ENCODE measurements at regions not wholly inside any gene's neighbourhood (a gene's known extent, or its start where the extent isn't known, plus 50 kb on each side); places are given as distances from the start of the nearest gene placed in this dataset.
A peak's percentile ranks its signal among the peaks of the same experiment; 100 is the strongest.

- no peaks in the 10 kb centered on the region for H3K9me2 ChIP-seq (ENCODE audit: insufficient read depth)
- no peak overlapping the region for H3K27ac ChIP-seq
- no peaks in the 10 kb centered on the region for H3K9me3 ChIP-seq (ENCODE audit: insufficient read depth, low read depth)
- CTCF ChIA-PET, result no interaction called here
- H3F3A ChIP-seq (ENCODE audit: insufficient read depth, low read depth), result no peaks in the 10 kb centered on the region
- no peaks in the 10 kb centered on the region for H3K36me3 ChIP-seq (ENCODE audit: low read depth)
- DNase-seq, result no peak
- H3K79me2 ChIP-seq (ENCODE audit: low read depth), result no peaks in the 10 kb centered on the region
- no peaks in the 10 kb centered on the region for H4K20me1 ChIP-seq (ENCODE audit: insufficient read depth)
- H3K27me3 ChIP-seq (ENCODE audit: insufficient read depth, low read depth), result no peaks in the 10 kb centered on the region
- TF ChIP-seq EZH2 (IDR thresholded peaks at IDR 0.05; ENCODE audit: low read depth) (no peak), CTCF (conservative IDR thresholded peaks at IDR 0.05) (no peak)
- no peak overlapping the region for H3K4me2 ChIP-seq
- H3K4me1 ChIP-seq (replicated peaks; ENCODE audit: insufficient read depth), result no peaks in the 10 kb centered on the region
- POLR2A ChIA-PET (ENCODE audit: unreplicated experiment), result no interaction called here
- no TSS peak for BruUV-seq (replicated peaks)
- H2AFZ ChIP-seq, result no peak overlapping the region
- H3K4me3 ChIP-seq, result no peak overlapping the region
- intact Hi-C loops (cut with micrococcal nuclease; ENCODE audit: unreplicated experiment), result no loop called here
Observed at GRCh38 chr13:90683711-90684131, 663.8 kb upstream of the MIR17HG start.

GRCh38 chr13:90686442-90686841 lies 661.0 kb upstream of the MIR17HG start:
- no peaks in the 10 kb centered on the region for H3F3A ChIP-seq (ENCODE audit: insufficient read depth, low read depth)
- H3K27me3 ChIP-seq (ENCODE audit: insufficient read depth, low read depth), result no peaks in the 10 kb centered on the region
- H3K36me3 ChIP-seq (ENCODE audit: low read depth), result no peaks in the 10 kb centered on the region
- no TSS peak for BruUV-seq (replicated peaks)
- ChIA-PET CTCF (no interaction called here), POLR2A (ENCODE audit: unreplicated experiment) (interaction anchor here (0.7 kb wide), 1 partner anchor 1291 kb away, joined by 12 read pairs; no protein-coding TSS in a partner anchor)
- H3K79me2 ChIP-seq (ENCODE audit: low read depth), result no peaks in the 10 kb centered on the region
- peak in 1 of 2 experiments; percentile 1 for DNase-seq
- no peaks in the 10 kb centered on the region for H3K9me2 ChIP-seq (ENCODE audit: insufficient read depth)
- H3K4me3 ChIP-seq, result no peak overlapping the region
- no peaks in the 10 kb centered on the region for H3K4me1 ChIP-seq (replicated peaks; ENCODE audit: insufficient read depth)
- H2AFZ ChIP-seq, result no peak overlapping the region
- no peaks in the 10 kb centered on the region for H4K20me1 ChIP-seq (ENCODE audit: insufficient read depth)
- TF ChIP-seq EZH2 (IDR thresholded peaks at IDR 0.05; ENCODE audit: low read depth) (no peak), CTCF (conservative IDR thresholded peaks at IDR 0.05) (no peak)
- intact Hi-C loops (cut with micrococcal nuclease; ENCODE audit: unreplicated experiment), result no loop called here
- H3K27ac ChIP-seq, result no peak overlapping the region
- H3K4me2 ChIP-seq, result no peak overlapping the region
- H3K9me3 ChIP-seq (ENCODE audit: insufficient read depth, low read depth), result no peaks in the 10 kb centered on the region

GRCh38 chr13:90689111-90689510 lies 658.4 kb upstream of the MIR17HG start:
- no peaks in the 10 kb centered on the region for H4K20me1 ChIP-seq (ENCODE audit: insufficient read depth)
- no peak overlapping the region for H3K4me3 ChIP-seq
- H3F3A ChIP-seq (ENCODE audit: insufficient read depth, low read depth), result no peaks in the 10 kb centered on the region
- intact Hi-C loops (cut with micrococcal nuclease; ENCODE audit: unreplicated experiment), result no loop called here
- H3K9me3 ChIP-seq (ENCODE audit: insufficient read depth, low read depth), result no peaks in the 10 kb centered on the region
- no peak overlapping the region for H3K27ac ChIP-seq
- no peaks in the 10 kb centered on the region for H3K4me1 ChIP-seq (replicated peaks; ENCODE audit: insufficient read depth)
- no peak overlapping the region for H2AFZ ChIP-seq
- no peak overlapping the region for H3K4me2 ChIP-seq
- H3K27me3 ChIP-seq (ENCODE audit: insufficient read depth, low read depth), result no peaks in the 10 kb centered on the region
- no TSS peak for BruUV-seq (replicated peaks)
- no peaks in the 10 kb centered on the region for H3K36me3 ChIP-seq (ENCODE audit: low read depth)
- H3K79me2 ChIP-seq (ENCODE audit: low read depth), result no peaks in the 10 kb centered on the region
- TF ChIP-seq CTCF (conservative IDR thresholded peaks at IDR 0.05), result no peak
- CTCF ChIA-PET, result no interaction called here
- H3K9me2 ChIP-seq (ENCODE audit: insufficient read depth), result no peaks in the 10 kb centered on the region
- no peak for DNase-seq
- POLR2A ChIA-PET (ENCODE audit: unreplicated experiment), result no interaction called here
